NCI-H2227 treated with DMSO at 0.1 percent for 48 hours (cell line): ENCODE measurements at regions not wholly inside any gene's neighbourhood (a gene's known extent, or its start where the extent isn't known, plus 50 kb on each side); places are given as distances from the start of the nearest gene placed in this dataset.
"Not testable (repeated sequence)": the region's sequence is repeated elsewhere in the genome, so short reads cannot be mapped to it uniquely, and the experiment has no call there.

ENCODE experiments used
- DNase-seq: peaks from one replicate; lab custom pipeline; 2025; lab: John Stamatoyannopoulos, UW

DNA sequence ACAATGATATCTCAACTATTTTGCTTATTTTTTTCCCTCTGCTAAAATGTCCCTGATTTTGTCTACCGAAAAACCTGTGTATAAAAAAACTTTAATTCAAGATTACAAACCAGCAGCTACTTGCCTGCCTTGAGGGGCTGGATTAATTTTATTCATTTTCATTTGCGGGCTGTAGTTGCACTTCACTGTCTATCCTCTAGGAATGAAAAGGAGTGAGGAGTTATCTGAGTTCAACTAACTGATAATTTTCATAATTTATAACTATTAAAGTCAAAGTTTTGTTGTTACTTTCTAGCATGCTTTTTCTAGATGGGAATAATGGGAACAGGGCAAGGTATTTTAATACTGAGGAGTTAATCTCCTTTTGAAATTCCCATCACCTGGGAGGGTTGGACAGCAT is 50.3 kb upstream of the AGTPBP1 start:
- DNase-seq, result not testable (repeated sequence)

DNA sequence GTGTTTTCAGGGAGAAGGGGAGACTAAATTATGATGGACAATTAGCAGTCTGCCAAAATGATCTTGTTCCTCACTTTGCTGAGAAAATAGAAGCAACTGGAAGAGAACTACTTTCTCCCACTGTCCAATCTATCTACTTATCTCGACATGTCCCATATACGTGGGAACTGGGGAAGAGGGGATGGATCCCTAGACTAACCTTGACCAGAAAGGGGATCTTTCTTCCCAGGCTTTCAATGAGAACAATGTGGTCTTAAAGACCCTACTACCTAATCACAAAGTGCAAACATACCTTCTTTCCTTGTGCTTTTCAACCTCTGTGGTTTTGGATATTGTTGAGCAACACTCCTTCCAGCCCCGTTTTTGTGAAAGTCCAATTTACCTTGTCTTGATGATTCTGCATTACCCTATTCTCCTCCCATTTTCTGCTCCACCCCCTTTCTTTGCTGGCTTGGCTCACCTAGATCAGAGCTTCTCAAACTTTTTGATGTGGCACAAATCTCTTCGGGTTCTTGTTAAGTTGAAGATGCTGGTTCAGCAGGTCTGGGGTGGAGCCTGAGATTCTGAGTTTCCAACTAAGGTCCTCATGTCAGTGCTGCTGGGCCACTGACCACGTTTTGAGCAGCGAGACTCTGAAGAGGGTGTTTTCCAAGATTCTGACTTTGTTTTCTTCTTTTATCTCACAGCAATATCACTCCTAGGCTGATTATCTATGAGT is 61.4 kb upstream of the AGTPBP1 start:
- DNase-seq, result not testable (repeated sequence)

DNA sequence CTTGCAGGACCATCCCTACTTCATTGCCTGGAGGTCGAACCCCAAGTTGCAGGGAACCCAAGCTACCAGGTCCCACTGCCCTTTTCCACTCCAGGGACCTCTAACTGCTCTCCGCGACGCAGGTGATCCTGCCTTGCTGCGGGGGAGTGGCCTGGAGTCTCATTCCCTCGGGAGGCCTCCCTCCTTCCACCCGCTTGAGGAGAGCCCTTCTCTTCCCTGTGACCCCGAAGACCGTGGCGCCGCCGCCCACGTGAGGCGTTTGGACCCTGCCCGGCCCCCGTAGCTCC is 63.0 kb upstream of the AGTPBP1 start:
- not testable (repeated sequence) for DNase-seq

DNA sequence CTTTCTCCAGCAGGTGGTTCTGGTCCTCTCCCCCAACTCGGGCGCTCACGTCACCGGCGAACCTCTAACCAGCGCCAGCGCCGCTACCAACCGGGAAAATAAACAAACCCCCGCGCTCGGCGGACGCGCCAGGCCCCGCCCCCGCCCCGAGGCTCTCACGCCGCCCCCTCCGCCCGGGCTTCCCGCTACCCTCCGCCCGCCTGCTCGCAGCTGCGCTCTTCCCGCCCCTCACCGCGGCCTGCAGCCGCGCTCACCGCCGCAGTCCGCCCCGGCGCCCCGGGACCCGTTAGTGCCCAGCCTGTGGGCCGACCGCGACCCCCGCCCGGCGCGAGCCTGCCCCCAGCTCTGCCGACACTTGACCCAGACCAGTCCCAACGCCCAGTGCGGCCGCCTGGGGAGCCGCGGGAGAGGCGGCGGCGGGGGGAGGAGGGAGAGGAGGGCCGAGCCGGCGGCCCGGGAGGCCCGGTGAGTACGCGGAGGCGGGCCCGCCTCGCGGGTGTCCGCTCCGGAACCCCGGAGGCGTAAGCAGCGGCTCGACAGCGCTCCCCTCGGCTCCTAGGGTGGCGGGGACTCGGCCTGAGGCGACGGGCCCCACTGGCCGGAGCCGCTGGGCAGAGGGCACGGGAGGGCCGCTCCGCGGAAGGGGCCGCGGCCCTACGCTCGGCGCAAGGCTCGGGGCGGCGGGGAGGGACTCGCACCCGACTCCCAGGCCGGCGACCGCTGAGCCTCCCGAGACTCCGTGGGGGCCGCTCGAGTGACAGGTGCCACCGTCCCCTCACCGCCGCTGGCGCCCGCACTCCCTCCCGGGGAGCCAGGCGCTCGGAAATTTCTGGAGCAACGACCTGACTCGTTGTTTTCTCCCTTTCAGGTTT is 63.6 kb upstream of the AGTPBP1 start:
- DNase-seq, result peak; percentile 56

DNA sequence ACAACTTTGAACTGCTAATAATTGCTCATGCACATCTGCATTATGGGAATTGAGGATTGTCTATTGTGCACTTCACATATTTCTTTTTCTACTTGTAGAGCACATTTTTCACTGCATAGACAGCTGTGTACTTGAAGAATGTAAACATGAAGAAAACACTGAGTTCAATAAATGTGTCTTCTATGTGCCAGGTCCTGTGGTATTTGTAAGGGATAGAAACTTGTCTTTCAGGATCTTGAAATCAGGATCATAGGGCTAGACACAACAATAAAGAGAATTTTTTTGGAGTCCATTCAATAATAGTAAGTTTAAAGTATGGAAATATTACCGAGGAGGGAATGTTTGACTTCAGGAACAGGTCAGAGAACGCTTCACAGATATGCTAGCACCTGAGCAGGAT is 66.6 kb upstream of the AGTPBP1 start:
- not testable (repeated sequence) for DNase-seq

DNA sequence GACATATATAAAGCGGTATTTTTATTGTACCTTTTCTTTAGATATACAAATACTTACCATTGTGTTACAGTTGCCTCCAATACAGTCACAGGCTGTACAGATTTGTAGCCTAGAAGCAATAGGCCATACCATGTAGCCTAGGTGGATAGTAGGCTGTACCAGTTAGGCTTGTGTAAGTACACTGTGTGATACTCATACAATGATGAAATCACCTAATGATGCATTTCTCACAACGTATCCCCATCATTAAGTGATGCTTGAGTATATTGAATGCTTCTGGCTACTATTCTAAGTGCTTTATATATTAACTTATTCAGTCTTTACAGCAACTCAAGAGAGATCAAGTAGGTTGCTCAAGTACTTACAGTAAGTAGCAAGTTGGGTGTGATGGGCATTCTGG is 71.6 kb upstream of the AGTPBP1 start:
- not testable (repeated sequence) for DNase-seq

DNA sequence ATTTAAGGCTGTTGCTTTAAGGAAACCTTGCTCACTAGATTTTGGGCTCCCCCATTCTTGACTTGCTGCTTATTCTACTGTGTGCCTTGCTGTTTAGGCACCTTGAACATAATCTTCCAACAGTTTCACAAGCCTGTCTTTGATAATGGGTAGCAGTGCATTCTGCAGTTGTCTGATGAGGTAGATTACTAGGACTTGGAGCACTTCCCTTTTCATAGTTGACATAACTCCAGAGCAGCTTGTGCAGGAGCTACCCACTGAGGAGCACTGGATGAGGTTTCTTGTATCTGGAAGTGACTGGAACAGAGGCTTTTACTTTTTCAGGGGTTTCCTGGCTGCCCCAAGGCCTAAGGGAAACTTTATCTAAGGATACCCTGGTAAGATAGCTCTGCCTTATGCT is 73.0 kb upstream of the AGTPBP1 start:
- DNase-seq, result not testable (repeated sequence)

DNA sequence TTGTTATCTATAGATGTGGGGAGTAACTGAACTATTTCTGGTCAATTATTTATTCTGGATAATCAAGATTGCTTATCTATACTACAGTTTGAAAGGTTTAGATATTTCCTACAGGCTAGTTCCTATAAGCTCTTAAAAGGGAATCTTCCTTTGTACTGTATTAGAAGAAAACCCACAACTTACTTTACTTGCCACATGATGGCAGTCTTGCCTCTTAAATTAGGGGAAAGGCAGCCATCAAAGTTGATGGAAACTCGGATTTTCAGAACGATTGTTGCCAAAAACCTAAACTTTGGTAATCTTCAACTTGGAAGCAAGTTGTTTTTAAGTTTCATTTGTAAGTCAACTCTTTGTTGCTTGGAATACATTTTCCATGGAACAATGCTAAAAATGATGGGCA is 77.2 kb upstream of the AGTPBP1 start:
- peak; percentile 4 for DNase-seq

DNA sequence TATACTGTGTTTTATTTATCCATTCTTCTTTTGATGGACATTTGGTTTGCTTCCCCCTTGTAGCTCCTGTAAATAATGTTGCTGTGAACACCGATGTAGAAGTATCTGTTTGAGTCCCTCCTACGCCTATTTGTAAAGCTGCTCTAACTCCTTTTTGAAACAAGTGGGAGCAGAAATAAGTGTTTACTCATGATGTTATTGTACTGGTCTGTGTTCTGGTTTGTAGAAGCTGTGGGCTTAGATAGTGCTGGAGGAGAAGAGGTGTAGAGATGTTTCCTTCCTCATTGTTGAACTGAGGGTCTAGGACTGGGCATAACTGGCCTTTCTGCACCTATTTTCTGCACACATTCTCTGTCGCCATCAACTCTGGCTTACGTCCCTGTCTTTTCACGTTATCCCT is 78.8 kb upstream of the AGTPBP1 start:
- DNase-seq, result not testable (repeated sequence)

DNA sequence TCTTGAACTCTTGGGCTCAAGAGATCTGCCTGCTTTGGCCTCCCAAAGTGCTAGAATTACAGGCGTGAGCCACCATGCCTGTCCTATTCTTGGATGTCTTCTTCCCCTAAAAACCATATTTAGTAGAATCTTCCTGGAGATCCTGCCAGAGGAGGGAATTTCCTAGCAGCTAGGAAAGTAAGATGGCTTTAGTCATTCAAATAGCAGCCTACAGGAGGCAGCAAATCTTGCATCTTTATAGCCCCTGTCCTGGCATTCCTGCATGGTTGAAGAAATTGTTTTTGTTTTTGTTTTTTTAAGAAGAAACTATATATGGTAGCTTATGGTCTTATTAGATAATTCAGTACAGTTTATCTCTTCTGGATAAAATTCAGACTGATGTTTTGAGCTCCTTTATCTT is 83.2 kb upstream of the AGTPBP1 start:
- not testable (repeated sequence) for DNase-seq

DNA sequence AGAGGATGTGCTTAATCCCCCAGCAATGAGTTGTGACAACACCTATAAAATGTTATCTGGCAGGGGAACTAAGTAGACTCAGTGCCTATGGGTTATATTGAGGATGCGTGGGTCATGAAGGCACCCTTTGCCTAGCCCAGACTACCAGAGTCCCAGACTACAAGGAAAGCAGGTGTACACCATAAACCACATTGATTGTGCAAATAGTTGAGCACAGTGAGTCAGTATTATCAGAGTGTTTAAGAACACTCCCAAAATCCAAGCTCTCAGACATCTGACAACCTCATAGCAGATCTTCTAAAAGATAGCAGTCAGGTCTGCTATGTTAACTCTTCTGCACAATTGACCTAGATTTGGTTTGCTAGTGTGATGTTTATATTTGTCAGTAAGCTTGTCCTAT is 92.8 kb upstream of the AGTPBP1 start:
- not testable (repeated sequence) for DNase-seq

DNA sequence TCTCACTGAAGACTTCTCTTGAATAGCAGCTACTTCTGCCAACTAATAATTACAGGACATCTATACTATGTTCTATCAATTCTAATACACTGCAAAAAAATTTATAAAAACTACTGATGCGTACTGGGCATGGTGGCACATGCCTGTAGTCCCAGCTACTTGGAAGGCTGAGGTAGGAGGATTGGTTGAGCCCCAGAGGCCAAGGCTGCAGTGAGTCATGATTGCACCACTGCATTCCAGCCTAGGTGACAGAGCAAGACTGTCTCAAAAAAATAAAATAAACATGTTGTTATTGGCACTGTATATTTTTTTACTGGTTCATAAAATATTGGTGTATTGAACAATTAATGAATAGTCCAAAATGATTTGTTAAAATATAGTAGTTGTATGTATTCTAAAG is 97.0 kb upstream of the NAA35 start:
- DNase-seq, result not testable (repeated sequence)

DNA sequence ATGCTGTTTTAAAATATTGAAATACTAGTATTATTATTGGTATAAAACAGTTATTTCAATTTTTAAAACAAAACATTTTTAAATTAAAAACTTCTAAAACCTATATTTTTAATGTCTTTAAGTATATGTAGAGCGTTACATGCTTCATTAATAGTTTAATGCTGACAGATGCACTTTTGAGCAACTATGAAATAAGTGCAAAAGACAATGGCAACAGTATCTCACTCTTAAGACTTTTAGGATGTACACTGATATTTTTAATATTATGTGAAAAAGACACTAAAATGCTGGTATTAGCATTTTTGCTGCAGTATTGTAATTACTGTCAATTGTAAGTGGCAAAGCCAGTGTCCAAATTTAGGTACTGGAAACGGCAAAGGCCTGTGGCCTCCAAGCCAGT is 93.2 kb upstream of the NAA35 start:
- DNase-seq, result not testable (repeated sequence)

DNA sequence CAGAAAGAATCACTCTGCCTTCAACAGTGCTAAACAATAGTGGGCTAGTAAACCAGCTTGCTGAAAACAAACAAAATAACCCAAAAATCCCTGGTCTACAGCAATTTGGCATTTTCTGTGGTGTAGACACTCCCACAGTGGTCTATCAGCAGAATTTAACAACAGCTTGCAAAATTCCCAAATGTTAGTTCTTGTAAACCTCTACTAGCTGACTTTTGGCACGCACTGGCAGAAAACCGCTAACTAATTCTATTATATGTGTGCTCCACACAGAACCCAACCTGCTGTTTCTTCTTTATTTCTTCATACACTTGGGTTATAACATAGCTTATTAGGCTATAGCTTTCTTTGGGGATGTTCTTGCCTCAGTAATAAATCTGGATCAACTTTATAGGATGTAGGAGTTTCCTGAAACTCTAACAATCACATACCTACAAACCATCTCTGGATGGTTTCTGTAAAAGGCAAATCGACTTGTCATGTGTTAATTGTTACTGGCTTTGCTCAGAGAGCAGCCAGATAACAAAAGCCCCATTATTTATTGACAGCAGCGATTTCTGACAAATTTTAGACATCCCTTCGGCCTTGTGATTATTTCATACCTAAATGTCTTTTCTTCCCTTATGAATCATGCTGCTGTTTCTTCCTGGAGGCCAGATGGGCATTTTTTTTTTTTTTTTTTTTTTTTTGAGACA is 82.7 kb upstream of the NAA35 start:
- no peak for DNase-seq

DNA sequence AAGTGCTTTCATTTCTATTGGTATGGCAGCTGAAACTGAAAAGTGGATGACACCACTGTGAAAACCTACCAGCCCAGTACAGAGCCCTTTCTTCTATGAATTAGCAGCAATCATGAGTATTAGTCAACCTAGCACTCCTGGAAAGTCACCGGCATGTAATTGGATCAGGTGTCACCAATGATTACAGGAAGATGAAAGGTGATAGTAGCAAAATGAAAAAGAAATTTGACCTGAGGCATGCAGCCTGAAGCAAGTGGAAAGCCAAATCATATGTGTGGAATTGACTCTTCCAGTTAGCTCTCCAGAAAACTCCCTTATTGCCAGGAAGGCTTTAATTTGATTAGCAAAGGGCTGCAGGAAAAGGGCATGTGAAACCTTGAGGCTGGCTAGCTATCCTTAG is 81.2 kb upstream of the NAA35 start:
- DNase-seq, result no peak

DNA sequence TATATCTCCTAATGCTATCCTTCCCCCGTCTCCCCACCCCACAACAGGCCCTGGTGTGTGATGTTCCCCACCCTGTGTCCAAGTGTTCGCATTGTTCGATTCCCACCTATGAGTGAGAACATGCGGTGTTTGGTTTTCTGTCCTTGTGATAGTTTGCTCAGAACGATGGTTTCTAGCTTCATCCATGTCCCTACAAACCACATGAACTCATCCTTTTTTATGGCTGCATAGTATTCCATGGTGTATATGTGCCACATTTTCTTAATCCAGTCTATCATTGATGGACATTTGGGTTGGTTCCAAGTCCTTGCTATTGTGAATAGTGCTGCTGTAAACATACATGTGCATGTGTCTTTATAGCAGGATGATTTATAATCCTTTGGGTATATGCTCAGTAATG is 79.1 kb upstream of the NAA35 start:
- DNase-seq, result not testable (repeated sequence)

DNA sequence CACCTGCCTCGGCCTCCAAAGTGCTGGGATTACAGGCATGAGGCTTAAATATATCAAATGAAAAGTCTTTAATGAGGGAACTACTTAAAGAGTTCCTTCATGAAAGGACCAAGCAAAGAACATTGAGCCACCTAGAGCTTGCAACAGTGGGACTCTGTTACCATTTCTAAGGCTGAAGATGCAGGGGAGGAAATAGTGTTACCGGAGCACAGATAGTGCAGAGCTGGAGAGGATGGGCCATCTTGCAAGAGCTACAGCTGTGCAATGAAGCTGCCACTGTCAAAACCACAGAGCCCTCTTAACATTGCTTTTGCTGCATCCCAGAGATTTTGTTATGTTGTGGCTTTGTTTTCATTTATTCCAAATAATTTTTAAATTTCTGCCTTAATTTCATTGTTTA is 77.1 kb upstream of the NAA35 start:
- DNase-seq, result no peak

DNA sequence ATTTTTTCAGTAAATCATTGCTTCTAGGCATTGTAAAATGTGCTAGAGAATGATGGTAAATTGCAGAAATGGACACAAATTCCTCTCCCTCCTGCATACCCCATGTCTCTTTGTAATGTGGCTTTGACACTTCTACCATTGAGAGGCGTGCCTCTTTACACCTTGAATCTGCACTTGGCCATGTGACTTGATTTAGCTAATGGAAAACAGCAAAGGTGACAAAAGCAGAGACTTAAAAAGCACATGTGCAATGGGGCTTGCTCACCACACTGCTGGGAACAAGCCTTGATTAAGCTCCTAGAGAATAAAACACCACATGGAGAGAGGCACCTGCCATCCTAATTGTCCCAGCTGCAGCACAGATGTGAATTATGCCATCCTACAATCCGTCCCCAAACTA is 69.9 kb upstream of the NAA35 start:
- no peak for DNase-seq

DNA sequence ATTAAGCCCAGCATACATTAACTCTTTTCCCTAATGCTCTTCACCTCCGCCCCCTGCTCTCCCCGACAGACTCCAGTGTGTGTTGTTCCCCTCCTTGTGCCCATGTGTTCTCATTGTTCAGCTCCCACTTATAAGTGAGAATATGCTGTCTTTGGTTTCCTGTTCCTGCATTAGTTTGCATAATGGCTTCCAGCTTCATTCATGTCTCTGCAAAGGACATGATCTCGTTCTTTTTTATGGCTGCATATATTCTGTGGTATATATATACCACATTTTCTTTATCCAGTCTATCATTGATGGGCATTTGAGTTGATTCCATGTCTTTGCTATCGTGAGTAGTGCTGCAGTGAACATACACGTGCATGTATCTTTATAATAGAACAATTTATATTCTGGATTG is 69.3 kb upstream of the NAA35 start:
- not testable (repeated sequence) for DNase-seq

DNA sequence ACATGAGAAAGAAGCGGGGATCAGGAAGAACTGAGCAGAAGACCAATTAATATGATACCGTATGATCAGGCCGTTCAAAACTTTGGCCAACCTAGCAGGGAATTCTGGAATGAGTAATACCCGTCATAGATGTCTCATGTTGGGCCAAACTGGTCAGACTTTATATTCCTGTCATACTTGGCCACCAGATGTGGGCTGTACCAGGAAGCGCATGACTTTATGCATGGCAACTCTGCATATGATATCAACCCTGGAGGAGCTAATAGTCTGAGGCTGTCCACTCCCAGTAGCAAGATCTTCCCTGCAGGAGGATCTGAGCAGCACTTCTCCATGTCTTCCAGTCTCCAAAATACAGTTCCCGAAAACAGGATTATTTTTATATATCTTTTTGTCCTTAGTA is 68.5 kb upstream of the NAA35 start:
- DNase-seq, result no peak

DNA sequence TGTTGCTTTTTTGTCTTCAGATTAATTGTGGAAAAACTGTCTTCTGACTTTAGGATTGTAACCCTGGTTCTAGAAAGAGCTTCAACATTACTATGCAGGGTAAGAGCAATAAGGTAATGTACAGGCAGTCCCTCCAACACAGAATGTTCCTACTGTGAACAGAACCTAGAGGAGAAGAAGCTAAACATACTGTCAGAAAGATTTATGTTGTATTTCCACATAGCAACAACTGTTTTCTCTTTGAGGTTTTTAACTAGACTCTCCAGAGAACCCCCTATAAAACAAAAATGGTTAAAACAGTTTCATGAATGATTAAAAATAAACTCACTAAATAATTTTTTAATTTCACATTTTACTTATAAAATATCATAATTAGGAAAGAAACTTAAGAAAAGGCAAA is 64.3 kb upstream of the NAA35 start:
- no peak for DNase-seq

DNA sequence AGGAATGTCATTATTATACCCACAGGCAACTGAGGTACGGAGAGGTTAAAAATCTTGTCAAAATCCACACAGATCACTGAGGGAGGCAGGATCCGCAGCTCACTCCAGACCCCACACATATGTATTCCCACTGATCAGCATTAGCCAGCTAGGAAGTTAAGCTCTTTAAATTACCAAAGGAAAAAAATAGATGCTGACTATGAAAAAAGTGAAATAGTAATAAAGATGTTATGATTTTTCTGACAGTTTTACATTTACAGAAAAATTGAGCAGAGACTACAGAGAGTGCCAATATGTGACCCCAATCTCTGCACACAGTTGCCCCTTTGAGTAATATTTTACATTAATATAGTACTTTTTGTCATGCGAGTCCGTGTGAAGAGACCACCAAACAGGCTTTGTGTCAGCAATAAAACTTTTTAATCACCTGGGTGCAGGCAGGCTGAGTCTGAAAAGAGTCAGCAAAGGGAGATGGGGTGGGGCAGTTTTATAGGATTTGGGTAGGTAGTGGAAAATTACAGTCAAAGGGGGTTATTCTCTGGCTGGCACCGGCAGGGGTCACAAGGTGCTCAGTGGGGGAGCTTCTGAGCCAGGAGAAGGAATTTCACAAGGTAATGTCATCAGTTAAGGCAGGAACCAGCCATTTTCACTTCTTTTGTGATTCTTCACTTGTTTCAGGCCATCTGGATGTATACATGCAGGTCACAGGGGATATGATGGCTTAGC is 61.9 kb upstream of the NAA35 start:
- DNase-seq, result not testable (repeated sequence)
